MG63 (cell line): ENCODE measurements at regions not wholly inside any gene's neighbourhood (a gene's known extent, or its start where the extent isn't known, plus 50 kb on each side); places are given as distances from the start of the nearest gene placed in this dataset.

Source experiments
- DNase-seq: peaks from one replicate; pipeline ENCODE4 v3.0.0-alpha.2; 2020
- H3K27me3 ChIP-seq: fragments of 250-450 bp; sonication (Bioruptor Pico); 2 replicates; pipeline ENCODE4 v1.5.1; 2020; ENCODE audit warnings: mild to moderate bottlenecking, moderate library complexity
- H3K36me3 ChIP-seq: fragments of 250-450 bp; sonication (Bioruptor Pico); 2 replicates; pipeline ENCODE4 v1.5.1; 2020; ENCODE audit warnings: mild to moderate bottlenecking, moderate library complexity
- H3K4me3 ChIP-seq: fragments of 250-450 bp; sonication (Bioruptor Pico); 2 replicates; pipeline ENCODE4 v1.5.1; 2020; ENCODE audit warnings: mild to moderate bottlenecking, moderate library complexity
- H3K9me3 ChIP-seq: fragments of 250-450 bp; sonication (Bioruptor Pico); 2 replicates; pipeline ENCODE4 v1.5.1; 2020; ENCODE audit warnings: mild to moderate bottlenecking, moderate library complexity

- Histone ChIP-seq H3K4me3 (no peak overlapping the region), H3K36me3 (no peaks in the 10 kb centered on the region), H3K9me3 (no peaks in the 10 kb centered on the region), H3K27me3 (no peaks in the 10 kb centered on the region)
- no peak for DNase-seq
Measured at GRCh38 chr11:31863170-31863832, 52.2 kb upstream of the PAX6 start.

- no peak for DNase-seq
- Histone ChIP-seq H3K4me3 (no peak overlapping the region), H3K9me3 (no peaks in the 10 kb centered on the region), H3K36me3 (no peaks in the 10 kb centered on the region), H3K27me3 (no peaks in the 10 kb centered on the region)
Measured at GRCh38 chr11:31861011-31861410, 49.9 kb upstream of the PAX6 start.
